Mesendoderm (in vitro differentiated cells): ENCODE measurements at regions not wholly inside any gene's neighbourhood (a gene's known extent, or its start where the extent isn't known, plus 50 kb on each side); places are given as distances from the start of the nearest gene placed in this dataset.
A peak's percentile ranks its signal among the peaks of the same experiment; 100 is the strongest.

ENCODE experiments used
- DNase-seq: peaks from one replicate; pipeline ENCODE4 v3.0.0; 2013
- H2AK5ac ChIP-seq: 2 replicates; pipeline ENCODE4 v1.6.1; 2013; ENCODE audit warnings: low read length, inconsistent platforms
- H2BK120ac ChIP-seq: 2 replicates; pipeline ENCODE4 v1.6.1; 2013; ENCODE audit warnings: low read depth, mild to moderate bottlenecking, low read length, moderate library complexity, mixed read lengths
- H2BK15ac ChIP-seq: replicated peaks from 2 replicates; pipeline ENCODE4 v1.6.1; 2013; ENCODE audit warnings: low read depth, mild to moderate bottlenecking, moderate library complexity
- H2BK5ac ChIP-seq: 2 replicates; pipeline ENCODE4 v1.6.1; 2013; ENCODE audit warnings: low read length, inconsistent platforms
- H3K18ac ChIP-seq: 2 replicates; pipeline ENCODE4 v1.6.1; 2013; ENCODE audit warnings: mild to moderate bottlenecking, low read length, mixed read lengths
- H3K23ac ChIP-seq: one replicate; pipeline ENCODE4 v1.6.1; 2013; ENCODE audit warnings: low read length
- H3K27ac ChIP-seq: 2 replicates; pipeline ENCODE4 v1.5.1; 2013; ENCODE audit warnings: low read depth, mild to moderate bottlenecking, inconsistent platforms, low read length, moderate library complexity
- H3K27me3 ChIP-seq: 2 replicates; pipeline ENCODE4 v1.6.1; 2013; ENCODE audit warnings: low read length, control low read depth, mild to moderate bottlenecking, inconsistent platforms; ENCODE audit not compliant: insufficient read depth, poor library complexity
- H3K36me3 ChIP-seq: 2 replicates; pipeline ENCODE4 v1.6.1; 2013; ENCODE audit warnings: low read length, inconsistent platforms; ENCODE audit not compliant: control insufficient read depth, insufficient read depth
- H3K4ac ChIP-seq: one replicate; pipeline ENCODE4 v1.6.1; 2013; ENCODE audit warnings: low read depth, mild to moderate bottlenecking, low read length, moderate library complexity
- H3K4me1 ChIP-seq: 2 replicates; pipeline ENCODE4 v1.6.1; 2013; ENCODE audit warnings: low read depth, low read length, inconsistent platforms; ENCODE audit not compliant: control insufficient read depth
- H3K4me2 ChIP-seq: 2 replicates; pipeline ENCODE4 v1.6.1; 2013; ENCODE audit warnings: low read length
- H3K4me3 ChIP-seq: 2 replicates; pipeline ENCODE4 v1.5.1; 2013; ENCODE audit warnings: mild to moderate bottlenecking, low read length
- H3K56ac ChIP-seq: one replicate; pipeline ENCODE4 v1.6.1; 2013; ENCODE audit warnings: low read length
- H3K79me1 ChIP-seq: 2 replicates; pipeline ENCODE4 v1.6.1; 2013; ENCODE audit warnings: low read length, inconsistent platforms
- H3K79me2 ChIP-seq: 2 replicates; pipeline ENCODE4 v1.6.1; 2013; ENCODE audit warnings: mild to moderate bottlenecking, low read length; ENCODE audit not compliant: control insufficient read depth, insufficient read depth
- H3K9ac ChIP-seq: 2 replicates; pipeline ENCODE4 v1.6.1; 2013; ENCODE audit warnings: low read length, inconsistent platforms
- H4K5ac ChIP-seq: one replicate; pipeline ENCODE4 v1.6.1; 2013; ENCODE audit warnings: low read length
- H4K8ac ChIP-seq: one replicate; pipeline ENCODE4 v1.6.1; 2013; ENCODE audit warnings: low read depth, mild to moderate bottlenecking, control low read depth, low read length, moderate library complexity
- WGBS: extraction: QIAGEN DNeasy Blood & Tissue Kit; methylation state at CpG from one replicate; pipeline ENCODE4 v1.1.7; 2013; ENCODE audit warnings: low lambda C conversion rate, missing lambda C conversion rate; ENCODE audit not compliant: insufficient coverage; ENCODE audit errors: extremely low coverage; 5-methylcytosine and 5-hydroxymethylcytosine counted together

GRCh38 chr4:117773064-117773936 lies 261.0 kb upstream of the NDST3 start:
- H2AK5ac ChIP-seq = peak overlapping the region; percentile 34
- no CpG with 5 or more reads among the region's 2 CpGs for whole genome bisulfite sequencing
- no peak overlapping the region for H3K18ac ChIP-seq
- no peak overlapping the region for H2BK15ac ChIP-seq
- no peaks in the 10 kb centered on the region for H3K79me2 ChIP-seq
- no peak overlapping the region for H2BK120ac ChIP-seq
- no peak overlapping the region for H3K4me2 ChIP-seq
- no peaks in the 10 kb centered on the region for H3K27me3 ChIP-seq
- H2BK5ac ChIP-seq = no peak overlapping the region
- no peak overlapping the region for H3K9ac ChIP-seq
- H3K4ac ChIP-seq = no peak overlapping the region
- no peaks in the 10 kb centered on the region for H3K36me3 ChIP-seq
- no peak for DNase-seq
- no peak overlapping the region for H3K56ac ChIP-seq
- H4K8ac ChIP-seq = no peak overlapping the region
- H3K4me3 ChIP-seq = no peak overlapping the region
- H3K79me1 ChIP-seq = no peaks in the 10 kb centered on the region
- H4K5ac ChIP-seq = no peak overlapping the region
- no peak overlapping the region for H3K27ac ChIP-seq
- H3K23ac ChIP-seq = no peak overlapping the region
- no peaks in the 10 kb centered on the region for H3K4me1 ChIP-seq

GRCh38 chr4:117777721-117778120 lies 256.6 kb upstream of the NDST3 start:
- H3K27ac ChIP-seq = no peak overlapping the region
- H3K36me3 ChIP-seq = no peaks in the 10 kb centered on the region
- no peak overlapping the region for H2AK5ac ChIP-seq
- H4K5ac ChIP-seq = no peak overlapping the region
- no peak overlapping the region for H3K18ac ChIP-seq
- no peaks in the 10 kb centered on the region for H3K79me1 ChIP-seq
- H3K56ac ChIP-seq = no peak overlapping the region
- no peak overlapping the region for H3K4ac ChIP-seq
- no peak overlapping the region for H2BK15ac ChIP-seq
- no peaks in the 10 kb centered on the region for H3K4me1 ChIP-seq
- H2BK5ac ChIP-seq = no peak overlapping the region
- no peak overlapping the region for H3K4me3 ChIP-seq
- no peak for DNase-seq
- no peak overlapping the region for H4K8ac ChIP-seq
- no peak overlapping the region for H3K23ac ChIP-seq
- no peak overlapping the region for H3K4me2 ChIP-seq
- H3K9ac ChIP-seq = no peak overlapping the region
- H3K79me2 ChIP-seq = no peaks in the 10 kb centered on the region
- no CpG with 5 or more reads among the region's 1 CpG for WGBS
- no peaks in the 10 kb centered on the region for H3K27me3 ChIP-seq
- no peak overlapping the region for H2BK120ac ChIP-seq

GRCh38 chr4:117783716-117784115 lies 250.6 kb upstream of the NDST3 start:
- no peak overlapping the region for H2BK120ac ChIP-seq
- H3K27ac ChIP-seq = no peak overlapping the region
- no peak for DNase-seq

GRCh38 chr4:117784266-117784665 lies 250.0 kb upstream of the NDST3 start:
- H2BK120ac ChIP-seq = no peak overlapping the region
- H3K23ac ChIP-seq = no peak overlapping the region
- H3K79me2 ChIP-seq = no peaks in the 10 kb centered on the region
- H3K18ac ChIP-seq = no peak overlapping the region
- DNase-seq = no peak
- no peak overlapping the region for H4K8ac ChIP-seq
- no peak overlapping the region for H2BK5ac ChIP-seq
- no peak overlapping the region for H3K27ac ChIP-seq
- H3K27me3 ChIP-seq = no peaks in the 10 kb centered on the region
- no peak overlapping the region for H2BK15ac ChIP-seq
- H3K56ac ChIP-seq = no peak overlapping the region
- H2AK5ac ChIP-seq = no peak overlapping the region
- no peak overlapping the region for H3K9ac ChIP-seq
- no peaks in the 10 kb centered on the region for H3K4me1 ChIP-seq
- no peak overlapping the region for H3K4ac ChIP-seq
- no peaks in the 10 kb centered on the region for H3K36me3 ChIP-seq
- no peaks in the 10 kb centered on the region for H3K79me1 ChIP-seq
- no CpG with 5 or more reads among the region's 2 CpGs for WGBS
- no peak overlapping the region for H4K5ac ChIP-seq
- H3K4me2 ChIP-seq = no peak overlapping the region
- H3K4me3 ChIP-seq = no peak overlapping the region

More at GRCh38 chr4:117783716-117784115, 250.6 kb upstream of the NDST3 start:
- Histone ChIP-seq H3K9ac (no peak overlapping the region), H2AK5ac (no peak overlapping the region), H3K56ac (no peak overlapping the region), H3K4me3 (no peak overlapping the region), H4K5ac (no peak overlapping the region), H2BK15ac (no peak overlapping the region), H3K27me3 (no peaks in the 10 kb centered on the region), H3K79me2 (no peaks in the 10 kb centered on the region), H3K79me1 (no peaks in the 10 kb centered on the region), H3K4me2 (no peak overlapping the region), H4K8ac (no peak overlapping the region), H2BK5ac (no peak overlapping the region), H3K18ac (no peak overlapping the region), H3K36me3 (no peaks in the 10 kb centered on the region), H3K4me1 (no peaks in the 10 kb centered on the region), H3K23ac (no peak overlapping the region), H3K4ac (no peak overlapping the region)
- WGBS = no CpG with 5 or more reads among the region's 2 CpGs

GRCh38 chr4:117786566-117786965 lies 247.7 kb upstream of the NDST3 start:
- H2BK15ac ChIP-seq = no peak overlapping the region
- H4K8ac ChIP-seq = no peak overlapping the region
- no peaks in the 10 kb centered on the region for H3K36me3 ChIP-seq
- no peak overlapping the region for H3K27ac ChIP-seq
- WGBS = no CpG with 5 or more reads among the region's 2 CpGs
- no peak overlapping the region for H3K23ac ChIP-seq
- H3K18ac ChIP-seq = no peak overlapping the region
- no peaks in the 10 kb centered on the region for H3K79me2 ChIP-seq
- no peak overlapping the region for H3K4me2 ChIP-seq
- no peak overlapping the region for H2AK5ac ChIP-seq
- H2BK5ac ChIP-seq = no peak overlapping the region
- H4K5ac ChIP-seq = no peak overlapping the region
- H3K4me1 ChIP-seq = no peaks in the 10 kb centered on the region
- no peak for DNase-seq
- no peak overlapping the region for H2BK120ac ChIP-seq
- H3K27me3 ChIP-seq = no peaks in the 10 kb centered on the region
- no peak overlapping the region for H3K9ac ChIP-seq
- no peak overlapping the region for H3K56ac ChIP-seq
- H3K4me3 ChIP-seq = no peak overlapping the region
- H3K79me1 ChIP-seq = no peaks in the 10 kb centered on the region
- no peak overlapping the region for H3K4ac ChIP-seq
